Liver (tissue), 8 donors: ENCODE measurements at regions not wholly inside any gene's neighbourhood (a gene's known extent, or its start where the extent isn't known, plus 50 kb on each side); places are given as distances from the start of the nearest gene placed in this dataset.

Source experiments
- DNase-seq: peaks from one replicate; pipeline ENCODE4 v3.0.0-alpha.2; 2017; ENCODE audit warnings: low spot score
- H3K27ac ChIP-seq, 2 donors: one replicate each; pipeline ENCODE4 v1.7.0; 2013; ENCODE audit warnings: inconsistent platforms in 2 of 2, low read length in 2 of 2, control low read depth in 1 of 2, low read depth in 1 of 2, mild to moderate bottlenecking in 1 of 2
- H3K27me3 ChIP-seq, 4 donors: one replicate each; pipeline versions ENCODE4 v1.6.1 to v1.7.0; 2013; ENCODE audit warnings: low read length in 3 of 4, inconsistent platforms in 1 of 4, mild to moderate bottlenecking in 1 of 4, moderate library complexity in 1 of 4; ENCODE audit not compliant: control insufficient read depth in 4 of 4, insufficient read depth in 4 of 4
- H3K36me3 ChIP-seq, 4 donors: one replicate each; pipeline versions ENCODE4 v1.6.1 to v1.7.0; 2013; ENCODE audit warnings: low read length in 3 of 4, mild to moderate bottlenecking in 3 of 4, low read depth in 1 of 4, moderate library complexity in 1 of 4; ENCODE audit not compliant: control insufficient read depth in 4 of 4, insufficient read depth in 3 of 4
- H3K4me1 ChIP-seq, 4 donors: one replicate each; pipeline versions ENCODE4 v1.6.1 to v1.7.0; 2013; ENCODE audit warnings: low read length in 3 of 4, mild to moderate bottlenecking in 3 of 4, moderate library complexity in 1 of 4; ENCODE audit not compliant: control insufficient read depth in 4 of 4, insufficient read depth in 4 of 4
- H3K4me3 ChIP-seq, 3 donors: one replicate each; pipeline versions ENCODE4 v1.6.1 to v1.7.0; 2013; ENCODE audit warnings: low read length in 3 of 3, control low read depth in 1 of 3, low read depth in 1 of 3, mild to moderate bottlenecking in 1 of 3
- H3K9ac ChIP-seq, 2 donors: one replicate each; pipeline ENCODE4 v1.7.0; 2013; ENCODE audit warnings: low read length in 2 of 2, mild to moderate bottlenecking in 2 of 2, moderate library complexity in 2 of 2, control low read depth in 1 of 2, low read depth in 1 of 2
- H3K9me3 ChIP-seq, 4 donors: one replicate each; pipeline versions ENCODE4 v1.6.1 to v1.7.0; 2013; ENCODE audit warnings: low read length in 3 of 4; ENCODE audit not compliant: control insufficient read depth in 4 of 4
- ATF3 ChIP-seq: IDR thresholded peaks from 2 replicates; pipeline ENCODE4 v1.6.1; 2016; ENCODE audit warnings: antibody characterized with exemption
- CTCF ChIP-seq: fragments of 150-350 bp; IDR thresholded peaks from 2 replicates; pipeline ENCODE4 v1.5.1; 2017; ENCODE audit warnings: improper control_type of control experiment, low read depth, low read length; ENCODE audit not compliant: missing input control
- EGR1 ChIP-seq, 2 donors: IDR thresholded peaks; 2 replicates each; pipeline ENCODE4 v1.6.1; 2016 to 2018; ENCODE audit warnings: antibody characterized with exemption in 2 of 2, low read depth in 2 of 2
- FOXA1 ChIP-seq: IDR thresholded peaks from 2 replicates; pipeline ENCODE4 v1.6.1; 2016; ENCODE audit warnings: antibody characterized with exemption
- FOXA2 ChIP-seq: IDR thresholded peaks from 2 replicates; pipeline ENCODE4 v1.6.1; 2016; ENCODE audit warnings: antibody characterized with exemption
- HNF4A ChIP-seq, 2 donors: conservative IDR thresholded peaks; 2 replicates each; pipeline ENCODE4 v1.6.1; 2016; ENCODE audit warnings: antibody characterized with exemption in 2 of 2, mild to moderate bottlenecking in 2 of 2
- HNF4G ChIP-seq: IDR thresholded peaks from 2 replicates; pipeline ENCODE4 v1.6.1; 2016; ENCODE audit warnings: antibody characterized with exemption
- JUND ChIP-seq, 2 donors: IDR thresholded peaks; 2 replicates each; pipeline ENCODE4 v1.6.1; 2016; ENCODE audit warnings: antibody characterized with exemption in 2 of 2
- NR2F2 ChIP-seq: IDR thresholded peaks from 2 replicates; pipeline ENCODE4 v1.6.1; 2016; ENCODE audit warnings: antibody characterized with exemption
- RAD21 ChIP-seq, 2 donors: IDR thresholded peaks; 2 replicates each; pipeline ENCODE4 v1.6.1; 2016; ENCODE audit warnings: antibody characterized with exemption in 2 of 2, mild to moderate bottlenecking in 2 of 2
- YY1 ChIP-seq: IDR thresholded peaks from 2 replicates; pipeline ENCODE4 v1.6.1; 2016; ENCODE audit warnings: antibody characterized with exemption, mild to moderate bottlenecking
- ZBTB33 ChIP-seq: IDR thresholded peaks from 2 replicates; pipeline ENCODE4 v1.6.1; 2016; ENCODE audit warnings: antibody characterized with exemption
- WGBS: extraction: QIAGEN DNeasy Blood & Tissue Kit; methylation state at CpG from one replicate; pipeline ENCODE4 v1.1.7; 2013; 5-methylcytosine and 5-hydroxymethylcytosine counted together
- TF ChIP-seq, protein P1 (sequence below): IDR thresholded peaks from 2 replicates; pipeline ENCODE4 v1.6.1; 2016; ENCODE audit warnings: antibody characterized with exemption, mild to moderate bottlenecking
- donor health status: healthy.
- donor health status: healthy.
- donor health status: healthy.
- donor health status: healthy.
- donor health status: healthy.

DNA sequence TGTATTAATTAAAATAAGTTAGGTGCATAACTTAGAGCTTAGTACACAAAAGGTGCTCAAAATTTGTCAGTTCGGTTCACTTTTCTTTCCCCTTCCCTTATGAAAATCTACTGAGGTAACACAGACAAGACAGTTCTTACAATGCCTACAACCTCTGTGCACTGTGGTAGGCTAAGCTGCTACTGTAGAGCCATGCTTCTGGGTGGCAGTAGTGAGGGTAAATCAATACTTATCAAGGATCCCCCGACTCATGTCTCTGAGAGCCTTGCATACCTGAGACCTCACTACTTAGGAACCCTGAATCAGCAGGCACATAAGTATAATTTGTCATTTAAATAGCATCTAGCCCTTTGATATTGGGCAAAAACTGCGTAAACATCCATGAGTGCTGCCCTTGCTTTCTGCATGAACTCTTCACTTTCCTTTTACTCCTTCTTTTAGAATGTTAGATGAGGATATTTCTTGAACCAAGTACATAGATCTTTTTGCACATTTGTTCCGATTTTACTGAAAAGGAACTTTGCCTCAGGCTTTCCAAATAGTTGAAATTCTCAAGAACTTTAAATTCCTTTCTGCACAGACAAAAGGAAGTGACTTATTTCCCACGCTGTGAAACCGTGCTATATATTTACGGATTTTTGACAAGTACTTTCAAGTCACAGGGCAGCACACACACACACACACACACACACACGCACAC, 234.4 kb downstream of the TRIB2 start:
- no peak overlapping the region for H3K27ac ChIP-seq
- H3K4me3 ChIP-seq, result no peak overlapping the region
- H3K27me3 ChIP-seq, result peaks cover 0 to 7% (median 0%) of the 10 kb centered on the region in 4 donors
- no peaks in the 10 kb centered on the region for H3K36me3 ChIP-seq
- WGBS, result 64% methylated on average over 8 of the region's 8 CpGs
- no peak overlapping the region for H3K9ac ChIP-seq
- TF ChIP-seq EGR1 (IDR thresholded peaks at IDR 0.05; ENCODE audit: low read depth in 2 of 2), result no peak
- no peaks in the 10 kb centered on the region for H3K9me3 ChIP-seq
- H3K4me1 ChIP-seq, result no peaks in the 10 kb centered on the region
- DNase-seq, result no peak

GRCh38 chr2:12951657-12951973, 234.9 kb downstream of the TRIB2 start:
- no peak overlapping the region for H3K9ac ChIP-seq
- no peak overlapping the region for H3K4me3 ChIP-seq
- TF ChIP-seq CTCF (no peak), NR2F2 (no peak), FOXA2 (no peak), YY1 (no peak), JUND (IDR thresholded peaks at IDR 0.05) (no peak), HNF4G (no peak), ATF3 (no peak), RAD21 (IDR thresholded peaks at IDR 0.05) (no peak), ZBTB33 (no peak), FOXA1 (no peak), HNF4A (conservative IDR thresholded peaks at IDR 0.05) (no peak)
- TF ChIP-seq, protein P1, sequence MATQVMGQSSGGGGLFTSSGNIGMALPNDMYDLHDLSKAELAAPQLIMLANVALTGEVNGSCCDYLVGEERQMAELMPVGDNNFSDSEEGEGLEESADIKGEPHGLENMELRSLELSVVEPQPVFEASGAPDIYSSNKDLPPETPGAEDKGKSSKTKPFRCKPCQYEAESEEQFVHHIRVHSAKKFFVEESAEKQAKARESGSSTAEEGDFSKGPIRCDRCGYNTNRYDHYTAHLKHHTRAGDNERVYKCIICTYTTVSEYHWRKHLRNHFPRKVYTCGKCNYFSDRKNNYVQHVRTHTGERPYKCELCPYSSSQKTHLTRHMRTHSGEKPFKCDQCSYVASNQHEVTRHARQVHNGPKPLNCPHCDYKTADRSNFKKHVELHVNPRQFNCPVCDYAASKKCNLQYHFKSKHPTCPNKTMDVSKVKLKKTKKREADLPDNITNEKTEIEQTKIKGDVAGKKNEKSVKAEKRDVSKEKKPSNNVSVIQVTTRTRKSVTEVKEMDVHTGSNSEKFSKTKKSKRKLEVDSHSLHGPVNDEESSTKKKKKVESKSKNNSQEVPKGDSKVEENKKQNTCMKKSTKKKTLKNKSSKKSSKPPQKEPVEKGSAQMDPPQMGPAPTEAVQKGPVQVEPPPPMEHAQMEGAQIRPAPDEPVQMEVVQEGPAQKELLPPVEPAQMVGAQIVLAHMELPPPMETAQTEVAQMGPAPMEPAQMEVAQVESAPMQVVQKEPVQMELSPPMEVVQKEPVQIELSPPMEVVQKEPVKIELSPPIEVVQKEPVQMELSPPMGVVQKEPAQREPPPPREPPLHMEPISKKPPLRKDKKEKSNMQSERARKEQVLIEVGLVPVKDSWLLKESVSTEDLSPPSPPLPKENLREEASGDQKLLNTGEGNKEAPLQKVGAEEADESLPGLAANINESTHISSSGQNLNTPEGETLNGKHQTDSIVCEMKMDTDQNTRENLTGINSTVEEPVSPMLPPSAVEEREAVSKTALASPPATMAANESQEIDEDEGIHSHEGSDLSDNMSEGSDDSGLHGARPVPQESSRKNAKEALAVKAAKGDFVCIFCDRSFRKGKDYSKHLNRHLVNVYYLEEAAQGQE, result no peak
- no peaks in the 10 kb centered on the region for H3K9me3 ChIP-seq
- no peak for DNase-seq
- H3K36me3 ChIP-seq, result no peaks in the 10 kb centered on the region
- 61% methylated on average over 2 of the region's 2 CpGs for WGBS
- no peaks in the 10 kb centered on the region for H3K4me1 ChIP-seq
- H3K27me3 ChIP-seq, result peaks cover 0 to 7% (median 0%) of the 10 kb centered on the region in 4 donors
- no peak overlapping the region for H3K27ac ChIP-seq
